ENCODE measurements at regions not wholly inside any gene's neighbourhood (a gene's known extent, or its start where the extent isn't known, plus 50 kb on each side); places are given as distances from the start of the nearest gene placed in this dataset.
"Not testable (repeated sequence)": the region's sequence is repeated elsewhere in the genome, so short reads cannot be mapped to it uniquely, and the experiment has no call there.

DNA sequence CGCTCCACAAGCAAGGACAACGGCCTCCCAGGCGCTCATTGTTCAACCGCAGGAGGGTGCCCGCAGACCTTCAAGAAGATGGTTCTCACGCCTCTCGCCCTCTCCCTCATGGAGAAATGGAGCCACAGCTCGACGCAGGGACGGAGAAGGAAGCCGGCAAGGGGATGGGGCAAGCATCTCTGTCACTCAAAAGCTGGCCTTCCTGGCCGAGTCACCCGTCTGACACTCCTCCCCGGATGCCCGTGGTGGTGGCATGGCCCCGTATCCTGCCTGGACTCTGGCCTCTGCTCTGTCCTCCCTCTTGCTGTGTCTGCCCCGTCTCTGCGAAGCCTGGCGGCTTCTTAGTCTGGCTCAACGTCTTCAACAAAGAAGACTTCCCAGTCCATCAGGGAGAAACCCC, 1405.7 kb upstream of the PCDH10 start:
- not testable (repeated sequence) for DNase-seq (ENCODE audit: low read depth in 2 of 2)

- not testable (repeated sequence) for DNase-seq (ENCODE audit: low read depth in 2 of 2)
Observed at GRCh38 chr4:131747203-131747602, 1401.9 kb upstream of the PCDH10 start.

GRCh38 chr4:131749224-131749623, 1399.9 kb upstream of the PCDH10 start:
- DNase-seq (ENCODE audit: low read depth in 2 of 2): not testable (repeated sequence)

DNA sequence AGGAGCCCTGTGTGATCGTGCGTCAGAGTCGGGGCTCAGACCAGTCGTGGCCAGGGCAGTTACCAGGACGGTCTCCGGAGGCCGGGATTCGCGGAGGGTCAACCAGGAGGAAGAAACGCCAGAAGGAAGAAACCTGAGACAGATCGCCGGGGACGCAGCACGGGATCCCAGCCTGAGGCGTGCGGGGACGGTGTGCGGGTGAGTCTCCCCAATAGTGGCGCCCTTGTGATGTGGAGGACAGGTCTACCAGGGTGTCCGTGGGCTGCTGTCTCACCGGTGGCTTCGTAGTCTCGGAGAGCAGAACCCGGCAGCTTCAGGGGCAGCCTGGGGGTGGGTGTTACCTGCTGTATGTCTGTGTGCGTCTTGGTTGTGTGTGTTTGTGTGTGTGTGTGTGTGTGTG, 1399.1 kb upstream of the PCDH10 start:
- not testable (repeated sequence) for DNase-seq (ENCODE audit: low read depth in 2 of 2)

DNA sequence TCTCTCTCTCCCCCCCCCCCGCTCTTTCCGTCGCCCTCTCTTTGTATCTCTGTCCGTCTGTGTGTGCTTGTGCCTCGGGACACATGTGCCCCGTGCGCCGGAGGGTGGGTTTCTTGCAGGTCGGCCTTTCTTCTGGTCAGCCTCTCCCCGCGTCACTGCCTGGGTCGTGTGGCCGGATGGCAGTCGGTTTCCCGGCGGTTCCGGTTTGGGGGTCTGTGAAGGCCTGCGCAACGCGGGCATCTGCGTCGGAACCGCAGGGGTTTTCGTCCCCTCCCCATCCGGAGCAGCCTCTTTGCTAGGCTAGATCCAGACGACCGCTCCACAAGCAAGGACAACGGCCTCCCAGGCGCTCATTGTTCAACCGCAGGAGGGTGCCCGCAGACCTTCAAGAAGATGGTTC, 1398.6 kb upstream of the PCDH10 start:
- DNase-seq (ENCODE audit: low read depth in 2 of 2): not testable (repeated sequence)

DNA sequence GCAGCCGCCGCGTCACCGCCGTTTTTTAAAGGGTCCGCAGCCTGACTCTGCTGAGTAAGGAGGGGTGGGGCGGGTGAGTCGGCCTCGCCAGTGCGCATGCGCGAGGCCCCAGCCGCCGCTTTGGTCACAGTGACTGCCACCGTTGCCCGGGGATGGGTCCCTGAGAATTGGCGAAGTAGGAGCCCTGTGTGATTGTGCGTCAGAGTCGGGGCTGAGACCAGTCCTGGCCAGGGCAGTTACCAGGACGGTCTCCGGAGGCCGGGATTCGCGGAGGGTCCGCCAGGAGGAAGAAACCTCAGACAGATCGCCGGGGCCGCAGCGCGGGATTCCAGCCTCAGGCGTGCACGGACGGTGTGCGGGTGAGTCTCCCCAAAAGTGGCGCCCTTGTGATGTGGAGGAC, 1386.9 kb upstream of the PCDH10 start:
- not testable (repeated sequence) for DNase-seq (ENCODE audit: low read depth in 2 of 2)

DNA sequence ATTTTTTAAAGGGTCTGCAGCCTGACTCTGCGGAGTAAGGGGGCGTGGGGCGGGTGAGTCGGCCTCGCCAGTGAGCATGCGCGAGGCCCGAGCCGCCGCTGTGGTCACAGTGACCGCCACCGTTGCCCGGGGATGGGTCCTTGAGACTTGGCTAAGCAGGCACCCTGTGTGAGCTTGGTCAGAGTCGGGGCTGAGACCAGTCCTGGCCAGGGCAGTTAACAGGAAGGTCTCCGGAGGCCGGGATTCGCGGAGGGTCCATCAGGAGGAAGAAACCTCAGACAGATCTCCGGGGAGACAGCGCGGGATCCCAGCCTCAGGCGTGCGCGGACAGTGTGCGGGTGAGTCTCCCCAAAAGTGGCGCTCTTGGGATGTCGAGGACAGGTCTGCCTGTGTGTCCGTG, 1384.4 kb upstream of the PCDH10 start:
- no peak for DNase-seq (ENCODE audit: low read depth in 2 of 2)

DNA sequence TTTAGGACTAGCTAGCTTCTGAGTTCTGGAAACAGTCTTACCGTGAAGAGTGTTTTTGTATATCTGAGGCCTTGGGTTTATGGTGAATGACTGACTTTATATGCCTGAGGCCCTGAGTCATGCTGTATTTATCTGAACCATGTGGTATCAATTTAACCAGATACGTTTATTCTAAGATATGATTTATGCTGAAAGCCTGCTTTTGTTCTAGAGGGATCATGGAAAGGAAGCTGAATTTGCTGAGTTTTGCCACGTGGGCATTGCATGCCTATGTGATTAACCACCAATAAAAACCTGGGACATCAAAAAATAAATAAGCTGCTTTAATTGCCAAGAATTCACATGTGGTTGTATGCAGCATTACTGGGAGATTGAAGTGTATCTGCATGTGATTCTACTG, 1374.7 kb upstream of the PCDH10 start:
- not testable (repeated sequence) for DNase-seq (ENCODE audit: low read depth in 2 of 2)

GRCh38 chr4:131810565-131810964, 1338.5 kb upstream of the PCDH10 start:
- not testable (repeated sequence) for DNase-seq (ENCODE audit: low read depth in 2 of 2)

Data from activated CD8-positive, alpha-beta memory T cell treated with anti-CD3 and anti-CD28 coated beads for 4 hours (primary cell).